ENCODE measurements at regions not wholly inside any gene's neighbourhood (a gene's known extent, or its start where the extent isn't known, plus 50 kb on each side); places are given as distances from the start of the nearest gene placed in this dataset.
A peak's percentile ranks its signal among the peaks of the same experiment; 100 is the strongest.

- H2AFZ ChIP-seq (ENCODE audit: low read depth, low read length, poor library complexity, severe bottlenecking), result no peak overlapping the region
- H3K9me3 ChIP-seq (ENCODE audit: control insufficient read depth in 1 of 2, insufficient read depth in 1 of 2, low read depth in 1 of 2, low read length in 2 of 2), result no peaks in the 10 kb centered on the region
- no peaks in the 10 kb centered on the region for H3K27me3 ChIP-seq (ENCODE audit: insufficient read depth, low read length)
- RAD21 ChIA-PET (ENCODE audit: low non-redundant PET in 1 of 2, low total read pairs in 2 of 2, uncharacterized antibody in 2 of 2, unreplicated experiment in 2 of 2), result no interaction called here
- H3K4me3 ChIP-seq (replicated peaks in 1 of 2; ENCODE audit: low read depth in 1 of 2, low read length in 2 of 2), result no peak overlapping the region
- H3K36me3 ChIP-seq (ENCODE audit: control insufficient read depth in 1 of 2, insufficient read depth in 2 of 2, low read length in 2 of 2), result no peaks in the 10 kb centered on the region
- CTCF ChIA-PET, result interaction anchor here (1.6 kb wide), 1 partner anchor 355 kb away, joined by 3 read pairs; no protein-coding TSS in a partner anchor
- H3K4me2 ChIP-seq (ENCODE audit: low read length), result no peak overlapping the region
- H3K9ac ChIP-seq (ENCODE audit: low read length), result peak overlapping the region; percentile 81
- peaks cover 70 to 100% of the 10 kb centered on the region in 2 experiments for H3K4me1 ChIP-seq (ENCODE audit: control insufficient read depth in 1 of 2, insufficient read depth in 2 of 2, low read length in 2 of 2)
- H4K20me1 ChIP-seq (ENCODE audit: insufficient read depth), result no peaks in the 10 kb centered on the region
- H3K79me2 ChIP-seq (ENCODE audit: insufficient read depth, low read length), result peaks cover 60% of the 10 kb centered on the region
- POLR2A ChIA-PET, result interaction anchor here (0.7 to 5.4 kb wide), 6 partner anchors 10 to 534 kb away, joined by 3 to 34 read pairs (median 4); no protein-coding TSS in a partner anchor
- peak overlapping the region; percentile 100 for H3K27ac ChIP-seq (ENCODE audit: low read depth, low read length)
- no peaks in the 10 kb centered on the region for H3K9me2 ChIP-seq (ENCODE audit: insufficient read depth)
- intact Hi-C loops (cut with micrococcal nuclease), result no loop called here
- no peak for ATAC-seq
- no peak for DNase-seq (ENCODE audit: low read depth, low spot score)
- no peak for TF ChIP-seq FOSL1 (IDR thresholded peaks at IDR 0.05; ENCODE audit: low read depth)
- BruUV-seq (replicated peaks), result no TSS peak
Observed at GRCh38 chr9:129493706-129494047, 127.2 kb downstream of the C9orf50 start.

DNA sequence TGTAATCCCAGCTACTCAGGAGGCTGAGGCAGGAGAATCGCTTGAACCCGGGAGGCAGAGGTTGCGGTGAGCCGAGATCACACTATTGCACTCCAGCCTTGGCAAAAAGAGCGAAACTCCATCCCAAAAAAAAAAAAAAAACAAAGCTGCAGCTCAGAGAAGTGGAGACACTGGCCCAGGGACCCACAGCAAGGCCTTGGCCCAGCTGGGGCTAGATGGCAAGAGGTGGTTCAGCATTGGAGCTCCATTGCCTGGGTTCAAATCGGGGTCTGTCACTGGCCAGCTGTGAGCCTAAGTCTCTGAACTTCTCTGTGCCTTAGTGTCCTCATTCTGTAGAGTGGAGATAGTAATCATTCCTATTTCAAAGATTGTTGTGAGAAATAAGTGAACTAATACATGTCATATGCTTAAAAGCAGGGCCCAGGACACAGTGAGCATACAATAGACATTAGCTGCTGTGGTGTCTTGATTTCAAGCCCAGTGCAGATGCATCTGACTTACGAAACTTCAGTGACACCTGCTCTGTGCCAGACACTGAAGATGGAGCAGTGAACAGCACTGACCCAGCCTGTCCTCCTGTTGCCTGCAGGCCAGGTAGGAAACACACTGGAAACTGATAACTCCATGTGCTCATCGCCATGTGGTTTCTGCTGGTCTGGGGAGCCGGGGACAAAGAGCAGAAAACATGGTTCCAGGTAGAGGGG lies 127.7 kb downstream of the C9orf50 start:
- BruUV-seq (replicated peaks), result no TSS peak
- no peaks in the 10 kb centered on the region for H3K9me2 ChIP-seq (ENCODE audit: insufficient read depth)
- peak overlapping the region; percentile 11; the same call in 1 of the 2 replicates for H3K4me2 ChIP-seq (ENCODE audit: low read length)
- ChIA-PET RAD21 (ENCODE audit: low non-redundant PET in 1 of 2, low total read pairs in 2 of 2, uncharacterized antibody in 2 of 2, unreplicated experiment in 2 of 2) (no interaction called here), CTCF (interaction anchor here (1.6 kb wide), 1 partner anchor 355 kb away, joined by 3 read pairs; no protein-coding TSS in a partner anchor), POLR2A (interaction anchor here (0.7 to 5.4 kb wide), 6 partner anchors 10 to 533 kb away, joined by 3 to 34 read pairs (median 6); partner anchors contain the start of gene IER5L)
- ATAC-seq (no peak), DNase-seq (ENCODE audit: low read depth, low spot score) (no peak)
- no peaks in the 10 kb centered on the region for H4K20me1 ChIP-seq (ENCODE audit: insufficient read depth)
- H3K4me3 ChIP-seq (replicated peaks in 1 of 2; ENCODE audit: low read depth in 1 of 2, low read length in 2 of 2), result no peak overlapping the region
- H3K4me1 ChIP-seq (ENCODE audit: control insufficient read depth in 1 of 2, insufficient read depth in 2 of 2, low read length in 2 of 2), result peaks cover 65 to 100% of the 10 kb centered on the region in 2 experiments
- no peaks in the 10 kb centered on the region for H3K27me3 ChIP-seq (ENCODE audit: insufficient read depth, low read length)
- H3K79me2 ChIP-seq (ENCODE audit: insufficient read depth, low read length), result peaks cover 56% of the 10 kb centered on the region
- no peak overlapping the region for H2AFZ ChIP-seq (ENCODE audit: low read depth, low read length, poor library complexity, severe bottlenecking)
- H3K9ac ChIP-seq (ENCODE audit: low read length), result peak overlapping the region; percentile 81
- intact Hi-C loops (cut with micrococcal nuclease), result no loop called here
- H3K36me3 ChIP-seq (ENCODE audit: control insufficient read depth in 1 of 2, insufficient read depth in 2 of 2, low read length in 2 of 2), result no peaks in the 10 kb centered on the region
- H3K27ac ChIP-seq (ENCODE audit: low read depth, low read length), result peak overlapping the region; percentile 100
- H3K9me3 ChIP-seq (ENCODE audit: control insufficient read depth in 1 of 2, insufficient read depth in 1 of 2, low read depth in 1 of 2, low read length in 2 of 2), result no peaks in the 10 kb centered on the region
- TF ChIP-seq EGR1 (IDR thresholded peaks at IDR 0.05; ENCODE audit: low read depth) (no peak), CTCF (IDR thresholded peaks at IDR 0.05 in 2 of 3, conservative IDR thresholded peaks at IDR 0.05 in 1 of 3; ENCODE audit: borderline replicate concordance in 1 of 3, insufficient read depth in 1 of 3, low read depth in 2 of 3, low read length in 2 of 3) (no peak), ELF1 (IDR thresholded peaks at IDR 0.05; ENCODE audit: borderline replicate concordance, low read depth) (no peak), ZFX (IDR thresholded peaks at IDR 0.05) (no peak), FOSL1 (IDR thresholded peaks at IDR 0.05; ENCODE audit: low read depth) (no peak), TCF7L2 (IDR thresholded peaks at IDR 0.05; ENCODE audit: borderline replicate concordance, extremely low read depth, insufficient read depth, insufficient read length) (no peak), SRF (IDR thresholded peaks at IDR 0.05; ENCODE audit: low read depth) (no peak), YY1 (IDR thresholded peaks at IDR 0.05; ENCODE audit: extremely low read depth, insufficient replicate concordance, low read depth, low read length) (no peak), POLR2A (IDR thresholded peaks at IDR 0.05; ENCODE audit: borderline replicate concordance, extremely low read depth, insufficient read depth, insufficient read length) (no peak), ZBTB33 (IDR thresholded peaks at IDR 0.05; ENCODE audit: extremely low read depth, insufficient replicate concordance, low read length) (no peak), RAD21 (IDR thresholded peaks at IDR 0.05; ENCODE audit: low read depth) (no peak), POLR2AphosphoS5 (IDR thresholded peaks at IDR 0.05; ENCODE audit: low read depth, low read length) (no peak), CBX3 (IDR thresholded peaks at IDR 0.05; ENCODE audit: low read depth) (no peak), CEBPB (IDR thresholded peaks at IDR 0.05; ENCODE audit: low read depth) (no peak)
